ENCODE measurements at regions not wholly inside any gene's neighbourhood (a gene's known extent, or its start where the extent isn't known, plus 50 kb on each side); places are given as distances from the start of the nearest gene placed in this dataset.

DNA sequence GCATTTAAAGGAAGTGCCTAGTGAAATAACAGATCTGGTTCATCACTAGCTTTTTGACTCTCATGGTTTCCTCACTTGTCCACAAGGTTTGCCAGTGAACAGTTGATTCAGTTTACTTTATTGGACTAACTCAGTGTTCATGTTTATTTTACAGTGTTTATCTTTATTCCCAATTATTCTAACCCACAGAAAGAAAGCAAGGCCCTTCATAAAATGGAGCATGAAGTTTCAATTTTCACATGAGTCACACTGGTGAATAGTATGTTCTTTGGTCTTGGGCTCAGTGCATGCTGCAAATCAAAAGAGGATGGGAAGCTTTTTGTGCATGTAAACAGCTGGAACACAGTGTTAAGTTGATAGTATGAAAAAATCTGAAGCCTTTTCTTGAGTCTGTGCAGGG lies 217.6 kb upstream of the HDDC2 start:
- TF ChIP-seq, protein P1, sequence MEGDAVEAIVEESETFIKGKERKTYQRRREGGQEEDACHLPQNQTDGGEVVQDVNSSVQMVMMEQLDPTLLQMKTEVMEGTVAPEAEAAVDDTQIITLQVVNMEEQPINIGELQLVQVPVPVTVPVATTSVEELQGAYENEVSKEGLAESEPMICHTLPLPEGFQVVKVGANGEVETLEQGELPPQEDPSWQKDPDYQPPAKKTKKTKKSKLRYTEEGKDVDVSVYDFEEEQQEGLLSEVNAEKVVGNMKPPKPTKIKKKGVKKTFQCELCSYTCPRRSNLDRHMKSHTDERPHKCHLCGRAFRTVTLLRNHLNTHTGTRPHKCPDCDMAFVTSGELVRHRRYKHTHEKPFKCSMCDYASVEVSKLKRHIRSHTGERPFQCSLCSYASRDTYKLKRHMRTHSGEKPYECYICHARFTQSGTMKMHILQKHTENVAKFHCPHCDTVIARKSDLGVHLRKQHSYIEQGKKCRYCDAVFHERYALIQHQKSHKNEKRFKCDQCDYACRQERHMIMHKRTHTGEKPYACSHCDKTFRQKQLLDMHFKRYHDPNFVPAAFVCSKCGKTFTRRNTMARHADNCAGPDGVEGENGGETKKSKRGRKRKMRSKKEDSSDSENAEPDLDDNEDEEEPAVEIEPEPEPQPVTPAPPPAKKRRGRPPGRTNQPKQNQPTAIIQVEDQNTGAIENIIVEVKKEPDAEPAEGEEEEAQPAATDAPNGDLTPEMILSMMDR (IDR thresholded peaks at IDR 0.05): no peak
- TF ChIP-seq POLR2A (IDR thresholded peaks at IDR 0.05) (no peak), POLR2AphosphoS5 (IDR thresholded peaks at IDR 0.05) (no peak), EP300 (IDR thresholded peaks at IDR 0.05; ENCODE audit: low read depth) (no peak)
- Histone ChIP-seq H3K27me3 (no peaks in the 10 kb centered on the region), H3K9me3 (no peaks in the 10 kb centered on the region), H3K4me1 (no peaks in the 10 kb centered on the region), H3K27ac (no peak overlapping the region), H3K36me3 (no peaks in the 10 kb centered on the region), H3K4me3 (no peak overlapping the region)
- DNase-seq: no peak
- in situ Hi-C loops (cut with MboI; ENCODE audit: low pct_ligation_motif_present in 1 of 4, low pct_unique_long_range_greater_than_20kb in 1 of 4, low sequenced_read_pairs in 3 of 4) (no loop called here), intact Hi-C loops (cut with DNase I; ENCODE audit: low total_unique reads) (no loop called here)

DNA sequence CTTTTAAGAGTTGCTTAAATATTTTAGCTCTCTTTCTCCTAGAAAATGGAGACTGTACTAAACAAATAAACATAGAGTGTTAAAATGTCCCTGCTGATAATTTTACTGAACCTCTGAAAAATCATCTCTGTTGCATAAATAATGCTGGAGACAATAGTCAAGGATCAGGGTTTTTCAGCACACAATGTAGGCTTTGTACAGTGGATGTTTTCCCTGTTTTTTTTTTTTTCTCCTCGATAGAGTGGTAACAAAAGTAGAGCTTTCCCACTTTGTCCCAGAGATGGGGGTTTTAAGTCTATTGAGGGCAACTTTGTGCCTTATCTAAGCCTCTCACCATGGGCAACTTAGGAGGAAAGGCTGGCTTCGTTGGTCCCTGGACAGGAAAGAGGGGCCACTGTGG lies 222.6 kb upstream of the HDDC2 start:
- 36 to 63% methylated on average over 2 of the region's 2 CpGs for WGBS, 2 donors (ENCODE audit: low coverage in 1 of 2)
- intact Hi-C loops (cut with DNase I; ENCODE audit: low total_unique reads) (no loop called here), in situ Hi-C loops (cut with MboI; ENCODE audit: low pct_ligation_motif_present in 1 of 4, low pct_unique_long_range_greater_than_20kb in 1 of 4, low sequenced_read_pairs in 3 of 4) (no loop called here)
- H3K4me1 ChIP-seq: no peaks in the 10 kb centered on the region
- no peak overlapping the region for H3K4me3 ChIP-seq
- H3K9me3 ChIP-seq: no peaks in the 10 kb centered on the region
- no peak overlapping the region for H3K27ac ChIP-seq
- no peak for TF ChIP-seq POLR2A (IDR thresholded peaks at IDR 0.05)
- no peaks in the 10 kb centered on the region for H3K36me3 ChIP-seq
- H3K27me3 ChIP-seq: peaks cover under 1% of the 10 kb centered on the region
- no peak for DNase-seq

DNA sequence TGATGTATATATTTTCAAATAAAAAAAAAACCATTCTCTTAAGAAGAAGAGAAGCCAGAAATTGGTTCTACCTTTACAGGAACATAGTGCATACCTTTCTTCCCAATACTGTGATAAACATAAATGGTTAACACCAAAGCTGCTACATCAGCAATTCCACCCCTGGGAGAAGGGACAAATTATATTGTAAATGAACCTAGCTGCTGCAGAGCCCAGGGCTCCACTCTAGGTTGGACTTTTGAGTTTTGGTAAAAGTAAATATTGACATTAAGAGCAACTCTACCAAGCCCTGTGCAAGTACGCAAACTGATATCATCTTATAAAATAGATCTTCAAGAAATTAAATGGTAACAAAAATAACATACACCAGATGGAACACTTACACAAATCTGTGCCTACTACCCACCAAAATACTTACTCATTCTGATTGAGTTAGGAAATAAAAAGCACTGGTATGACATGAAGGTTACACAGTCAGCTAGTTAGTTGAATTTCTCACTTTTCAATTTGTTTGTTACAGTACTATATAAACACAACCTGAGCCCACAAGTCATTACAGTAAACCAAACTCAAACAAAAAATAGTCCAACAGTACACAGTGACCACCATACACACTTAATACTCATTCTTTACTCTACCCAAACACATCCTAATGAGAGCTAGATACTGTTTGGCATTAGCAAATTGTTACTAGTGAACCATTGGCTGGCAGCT lies 223.3 kb upstream of the HEY2 start:
- 35 to 76% methylated on average over 1 of the region's 1 CpG for WGBS, 2 donors (ENCODE audit: low coverage in 1 of 2)
- H3K27me3 ChIP-seq: peaks cover 14% of the 10 kb centered on the region
- in situ Hi-C loops (cut with MboI; ENCODE audit: low pct_ligation_motif_present in 1 of 4, low pct_unique_long_range_greater_than_20kb in 1 of 4, low sequenced_read_pairs in 3 of 4) (no loop called here), intact Hi-C loops (cut with DNase I; ENCODE audit: low total_unique reads) (no loop called here)
- no peak overlapping the region for H3K27ac ChIP-seq
- H3K4me3 ChIP-seq: no peak overlapping the region
- TF ChIP-seq, protein P1 (IDR thresholded peaks at IDR 0.05): no peak
- no peak for TF ChIP-seq POLR2A (IDR thresholded peaks at IDR 0.05)
- TF ChIP-seq POLR2AphosphoS5 (IDR thresholded peaks at IDR 0.05): no peak
- TF ChIP-seq EP300 (IDR thresholded peaks at IDR 0.05; ENCODE audit: low read depth): no peak
- no peaks in the 10 kb centered on the region for H3K4me1 ChIP-seq
- no peaks in the 10 kb centered on the region for H3K36me3 ChIP-seq
- no peaks in the 10 kb centered on the region for H3K9me3 ChIP-seq
- no peak for DNase-seq

DNA sequence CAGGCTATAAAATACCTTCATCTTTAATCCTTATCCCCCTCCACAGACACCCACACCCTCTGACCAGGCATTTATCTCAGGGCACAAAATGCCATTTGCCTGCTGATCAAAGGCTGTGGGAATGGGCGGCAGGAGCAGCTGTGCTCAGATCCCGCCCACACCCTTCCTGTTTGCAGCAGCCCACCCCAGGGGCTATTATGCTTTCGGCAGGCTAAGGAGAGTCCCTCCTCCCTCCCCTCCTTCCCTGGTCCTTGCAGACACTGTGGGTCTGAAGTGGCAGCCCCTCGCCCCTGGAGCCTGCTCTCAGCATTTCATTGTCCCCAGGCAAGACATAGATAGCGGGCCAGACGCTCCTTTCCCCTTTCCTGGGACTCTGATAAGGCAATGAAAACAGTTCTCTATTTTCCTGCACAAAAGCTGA lies 220.8 kb upstream of the HEY2 start:
- no peak for TF ChIP-seq POLR2A (IDR thresholded peaks at IDR 0.05)
- TF ChIP-seq, protein P1 (IDR thresholded peaks at IDR 0.05): no peak
- no peak for TF ChIP-seq POLR2AphosphoS5 (IDR thresholded peaks at IDR 0.05)
- no peak for TF ChIP-seq EP300 (IDR thresholded peaks at IDR 0.05; ENCODE audit: low read depth)
- Histone ChIP-seq H3K27me3 (peaks cover 20% of the 10 kb centered on the region), H3K9me3 (no peaks in the 10 kb centered on the region), H3K4me1 (no peaks in the 10 kb centered on the region), H3K27ac (no peak overlapping the region), H3K36me3 (no peaks in the 10 kb centered on the region), H3K4me3 (no peak overlapping the region)
- WGBS, 2 donors (ENCODE audit: low coverage in 1 of 2): 35% methylated on average over 6 of the region's 6 CpGs; no CpG with 5 or more reads in 1 of the 2 donors
- DNase-seq: no peak
- intact Hi-C loops (cut with DNase I; ENCODE audit: low total_unique reads): no loop called here
- in situ Hi-C loops (cut with MboI; ENCODE audit: low pct_ligation_motif_present in 1 of 4, low pct_unique_long_range_greater_than_20kb in 1 of 4, low sequenced_read_pairs in 3 of 4): no loop called here

DNA sequence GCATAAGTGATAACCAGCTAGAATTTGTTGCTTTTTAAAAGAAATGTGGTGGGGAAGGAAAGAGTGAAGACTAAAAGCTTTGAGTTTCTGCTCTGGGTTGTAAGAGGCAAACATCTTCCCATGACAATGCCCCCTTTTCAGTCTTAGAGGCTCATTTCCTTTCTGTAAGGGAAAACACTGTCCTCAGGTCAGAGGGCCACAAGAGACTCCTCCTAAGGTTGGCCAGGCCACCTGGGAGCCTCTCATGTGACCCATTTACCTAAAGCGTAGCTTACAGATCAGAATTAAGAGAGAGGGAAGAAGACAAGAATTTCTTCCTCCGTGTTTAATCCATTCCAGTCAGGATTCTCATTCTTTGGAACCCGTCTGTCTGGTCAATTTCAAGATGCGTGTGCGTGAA lies 220.4 kb upstream of the HEY2 start:
- Histone ChIP-seq H3K9me3 (no peaks in the 10 kb centered on the region), H3K27ac (no peak overlapping the region), H3K36me3 (no peaks in the 10 kb centered on the region), H3K27me3 (peaks cover 22% of the 10 kb centered on the region), H3K4me1 (no peaks in the 10 kb centered on the region), H3K4me3 (no peak overlapping the region)
- intact Hi-C loops (cut with DNase I; ENCODE audit: low total_unique reads) (no loop called here), in situ Hi-C loops (cut with MboI; ENCODE audit: low pct_ligation_motif_present in 1 of 4, low pct_unique_long_range_greater_than_20kb in 1 of 4, low sequenced_read_pairs in 3 of 4) (no loop called here)
- TF ChIP-seq EP300 (IDR thresholded peaks at IDR 0.05; ENCODE audit: low read depth): no peak
- TF ChIP-seq, protein P1 (IDR thresholded peaks at IDR 0.05): no peak
- no peak for TF ChIP-seq POLR2AphosphoS5 (IDR thresholded peaks at IDR 0.05)
- no peak for TF ChIP-seq POLR2A (IDR thresholded peaks at IDR 0.05)
- DNase-seq: no peak
- WGBS, 2 donors (ENCODE audit: low coverage in 1 of 2): 69 to 87% methylated on average over 4 to 5 of the region's 5 CpGs

Measured in transverse colon (tissue), 4 donors.